ENCODE measurements at regions not wholly inside any gene's neighbourhood (a gene's known extent, or its start where the extent isn't known, plus 50 kb on each side); places are given as distances from the start of the nearest gene placed in this dataset.

GRCh38 chr6:14472986-14473337, 355.4 kb downstream of the CD83 start:
- no peak for TF ChIP-seq OSR1 (CRISPR knock-in tag; IDR thresholded peaks at IDR 0.05)
- TF ChIP-seq RARB (CRISPR knock-in tag; IDR thresholded peaks at IDR 0.05) = no peak
- TF ChIP-seq TOX (CRISPR knock-in tag; IDR thresholded peaks at IDR 0.05; ENCODE audit: borderline replicate concordance) = no peak
- no peak for TF ChIP-seq ZFP3 (CRISPR knock-in tag; IDR thresholded peaks at IDR 0.05)
- no peak for TF ChIP-seq ISL1 (CRISPR knock-in tag; IDR thresholded peaks at IDR 0.05)
- TF ChIP-seq GLIS3 (CRISPR knock-in tag; IDR thresholded peaks at IDR 0.05) = no peak
- TF ChIP-seq ZNF565 (CRISPR knock-in tag; conservative IDR thresholded peaks at IDR 0.05; ENCODE audit: low read depth) = no peak
- TF ChIP-seq ZNF70 (CRISPR knock-in tag; IDR thresholded peaks at IDR 0.05) = no peak
- no peak for TF ChIP-seq CREB5 (CRISPR knock-in tag; IDR thresholded peaks at IDR 0.05; ENCODE audit: low read depth)
- no peak for TF ChIP-seq CSDC2 (CRISPR knock-in tag; IDR thresholded peaks at IDR 0.05)
- no peak for TF ChIP-seq ESRRG (CRISPR knock-in tag; IDR thresholded peaks at IDR 0.05)
- TF ChIP-seq ZFP30 (CRISPR knock-in tag; IDR thresholded peaks at IDR 0.05) = no peak
- no peak for TF ChIP-seq PATZ1 (CRISPR knock-in tag; IDR thresholded peaks at IDR 0.05; ENCODE audit: borderline replicate concordance)
- no peak for TF ChIP-seq TCF4 (CRISPR knock-in tag; IDR thresholded peaks at IDR 0.05; ENCODE audit: borderline replicate concordance)
- ATAC-seq = no peak

- TF ChIP-seq CSRNP3 (CRISPR knock-in tag; IDR thresholded peaks at IDR 0.05) (no peak), ZC3H10 (CRISPR knock-in tag; IDR thresholded peaks at IDR 0.05) (no peak), SNAI2 (CRISPR knock-in tag; IDR thresholded peaks at IDR 0.05) (no peak), TCF4 (CRISPR knock-in tag; IDR thresholded peaks at IDR 0.05; ENCODE audit: borderline replicate concordance) (no peak), ZNF70 (CRISPR knock-in tag; IDR thresholded peaks at IDR 0.05) (no peak), PPARA (CRISPR knock-in tag; IDR thresholded peaks at IDR 0.05; ENCODE audit: borderline replicate concordance) (no peak), ESRRG (CRISPR knock-in tag; IDR thresholded peaks at IDR 0.05) (no peak), BACH2 (CRISPR knock-in tag; IDR thresholded peaks at IDR 0.05; ENCODE audit: borderline replicate concordance) (no peak), CREB5 (CRISPR knock-in tag; IDR thresholded peaks at IDR 0.05; ENCODE audit: low read depth) (no peak)
- no peak for ATAC-seq
These were observed 357.2 kb downstream of the CD83 start for GRCh38 chr6:14474816-14475215.

- no peak for TF ChIP-seq ZFP30 (CRISPR knock-in tag; IDR thresholded peaks at IDR 0.05)
- ATAC-seq = no peak
These were observed 357.7 kb downstream of the CD83 start for GRCh38 chr6:14475306-14475705.

- TF ChIP-seq GLIS3 (CRISPR knock-in tag; IDR thresholded peaks at IDR 0.05) (no peak), PATZ1 (CRISPR knock-in tag; IDR thresholded peaks at IDR 0.05; ENCODE audit: borderline replicate concordance) (no peak), TOX (CRISPR knock-in tag; IDR thresholded peaks at IDR 0.05; ENCODE audit: borderline replicate concordance) (no peak), ZNF565 (CRISPR knock-in tag; conservative IDR thresholded peaks at IDR 0.05; ENCODE audit: low read depth) (no peak), ESRRG (CRISPR knock-in tag; IDR thresholded peaks at IDR 0.05) (no peak), CREB5 (CRISPR knock-in tag; IDR thresholded peaks at IDR 0.05; ENCODE audit: low read depth) (no peak), SNAI2 (CRISPR knock-in tag; IDR thresholded peaks at IDR 0.05) (no peak)
- no peak for ATAC-seq
These were observed 359.4 kb downstream of the CD83 start for GRCh38 chr6:14476793-14477531.
